GM12878 (cell line): ENCODE measurements at regions not wholly inside any gene's neighbourhood (a gene's known extent, or its start where the extent isn't known, plus 50 kb on each side); places are given as distances from the start of the nearest gene placed in this dataset.

Experiments
- CEBPB ChIP-seq, 2 experiments: fragments of 150-350 bp in 1 of 2; IDR thresholded peaks; 2 replicates each; pipeline ENCODE4 v1.6.1; 2012 to 2014; ENCODE audit warnings: low read depth in 2 of 2, low read length in 2 of 2, borderline replicate concordance in 1 of 2, inconsistent platforms in 1 of 2
- CREM ChIP-seq: IDR thresholded peaks from 2 replicates; pipeline ENCODE4 v1.6.1; 2014; ENCODE audit warnings: antibody characterized with exemption, low read depth
- EED ChIP-seq: sonication (generic); IDR thresholded peaks from 2 replicates; pipeline ENCODE4 v1.6.1; 2016; ENCODE audit warnings: antibody characterized with exemption, low read depth
- ESRRA ChIP-seq: IDR thresholded peaks from 2 replicates; pipeline ENCODE4 v1.6.1; 2012; ENCODE audit warnings: mild to moderate bottlenecking, low read length, improper control_type of control experiment
- EZH2 ChIP-seq: IDR thresholded peaks from 2 replicates; pipeline ENCODE4 v1.6.1; 2012; ENCODE audit warnings: low read depth, mild to moderate bottlenecking, control low read depth, inconsistent platforms, low read length, borderline replicate concordance; ENCODE audit not compliant: control insufficient read depth
- HCFC1 ChIP-seq: fragments of 150-350 bp; IDR thresholded peaks from 2 replicates; pipeline ENCODE4 v1.6.1; 2014; ENCODE audit warnings: low read length
- HDAC6 ChIP-seq: fragments of 200-600 bp; sonication (generic); IDR thresholded peaks from one replicate; pipeline ENCODE4 v1.8.0; 2017; ENCODE audit warnings: antibody characterized with exemption; ENCODE audit not compliant: unreplicated experiment
- IRF4 ChIP-seq: IDR thresholded peaks from 2 replicates; pipeline ENCODE4 v1.6.1; 2011; ENCODE audit warnings: low read depth, low read length
- MEF2B ChIP-seq: fragments of 450-650 bp; IDR thresholded peaks from 2 replicates; pipeline ENCODE4 v1.6.1; 2018; ENCODE audit warnings: mild to moderate bottlenecking, moderate library complexity; ENCODE audit not compliant: partially characterized antibody, poor library complexity, severe bottlenecking
- MTA2 ChIP-seq: fragments of 450-650 bp; IDR thresholded peaks from 2 replicates; pipeline ENCODE4 v1.6.1; 2016; ENCODE audit warnings: low read depth, mild to moderate bottlenecking, moderate library complexity
- NR2C1 ChIP-seq: fragments of 450-650 bp; IDR thresholded peaks from 2 replicates; pipeline ENCODE4 v1.6.1; 2017; ENCODE audit warnings: antibody characterized with exemption, mild to moderate bottlenecking, moderate library complexity
- PAX5 ChIP-seq: IDR thresholded peaks from 2 replicates; pipeline ENCODE4 v1.6.1; 2011; ENCODE audit warnings: low read depth, low read length, borderline replicate concordance
- PML ChIP-seq: IDR thresholded peaks from 2 replicates; pipeline ENCODE4 v1.6.1; 2012; ENCODE audit warnings: low read length, inconsistent platforms
- RCOR1 ChIP-seq: conservative IDR thresholded peaks from 2 replicates; pipeline ENCODE4 v1.6.1; 2012; ENCODE audit warnings: low read depth, low read length, improper control_type of control experiment
- RUNX3 ChIP-seq: IDR thresholded peaks from 2 replicates; pipeline ENCODE4 v1.6.1; 2012; ENCODE audit warnings: low read length, inconsistent platforms
- SIX5 ChIP-seq: IDR thresholded peaks from 2 replicates; pipeline ENCODE4 v1.6.1; 2011; ENCODE audit warnings: mild to moderate bottlenecking, low read depth, low read length, moderate library complexity; ENCODE audit not compliant: severe bottlenecking
- SMAD1 ChIP-seq: fragments of 450-650 bp; IDR thresholded peaks from 2 replicates; pipeline ENCODE4 v1.6.1; 2018; ENCODE audit warnings: mild to moderate bottlenecking, low read depth; ENCODE audit not compliant: partially characterized antibody
- SREBF2 ChIP-seq: IDR thresholded peaks from 2 replicates; pipeline ENCODE4 v1.6.1; 2012; ENCODE audit warnings: mild to moderate bottlenecking, low read length
- SRF ChIP-seq, 2 experiments: IDR thresholded peaks; 2 replicates each; pipeline ENCODE4 v1.6.1; 2011; ENCODE audit warnings: low read depth in 2 of 2, low read length in 2 of 2, mild to moderate bottlenecking in 1 of 2, moderate library complexity in 1 of 2
- STAT3 ChIP-seq: IDR thresholded peaks from 2 replicates; pipeline ENCODE4 v1.6.1; 2011; ENCODE audit warnings: low read depth, low read length, improper control_type of control experiment
- TARDBP ChIP-seq: IDR thresholded peaks from 2 replicates; pipeline ENCODE4 v1.6.1; 2016; ENCODE audit warnings: borderline replicate concordance
- TCF7 ChIP-seq: IDR thresholded peaks from 2 replicates; pipeline ENCODE4 v1.6.1; 2014; ENCODE audit warnings: antibody characterized with exemption, borderline replicate concordance
- ZNF24 ChIP-seq: fragments of 450-650 bp; IDR thresholded peaks from 2 replicates; pipeline ENCODE4 v1.6.1; 2017; ENCODE audit warnings: antibody characterized with exemption, mild to moderate bottlenecking
- ZNF274 ChIP-seq: IDR thresholded peaks from one replicate; pipeline ENCODE4 v1.8.0; 2011; ENCODE audit not compliant: insufficient read length, insufficient read depth
- ZZZ3 ChIP-seq: IDR thresholded peaks from 2 replicates; pipeline ENCODE4 v1.6.1; 2011; ENCODE audit warnings: low read depth; ENCODE audit not compliant: control insufficient read depth, insufficient read length
- TF ChIP-seq, protein P1 (sequence below): fragments of 150-350 bp; IDR thresholded peaks from 2 replicates; pipeline ENCODE4 v1.6.1; 2016; ENCODE audit warnings: low read depth, low read length
- TF ChIP-seq, protein P2 (sequence below): fragments of 450-650 bp; IDR thresholded peaks from 2 replicates; pipeline ENCODE4 v1.6.1; 2014; ENCODE audit warnings: mild to moderate bottlenecking
- TF ChIP-seq, protein P3 (sequence below): fragments of 450-650 bp; IDR thresholded peaks from 2 replicates; pipeline ENCODE4 v1.6.1; 2018; ENCODE audit warnings: borderline replicate concordance, mild to moderate bottlenecking; ENCODE audit not compliant: partially characterized antibody

- TF ChIP-seq CREM (no peak), CEBPB (IDR thresholded peaks at IDR 0.05; ENCODE audit: borderline replicate concordance in 1 of 2, low read depth in 2 of 2, low read length in 2 of 2) (no peak), EZH2 (no peak), ZNF24 (no peak), PML (no peak), HDAC6 (no peak), SRF (IDR thresholded peaks at IDR 0.05; ENCODE audit: low read depth in 2 of 2, low read length in 2 of 2) (peak in 1 of 2 experiments; percentile 40; a peak in 1 of 4 replicates), EED (no peak), SMAD1 (no peak), ESRRA (peak; percentile 77; the same call in 1 of the 2 replicates), MEF2B (no peak), NR2C1 (no peak), MTA2 (no peak), TCF7 (no peak), HCFC1 (no peak), RCOR1 (no peak), TARDBP (no peak), SREBF2 (no peak), SIX5 (no peak), STAT3 (no peak), RUNX3 (peak; percentile 94), IRF4 (peak; percentile 83; the same call in 1 of the 2 replicates), ZZZ3 (no peak), PAX5 (peak; percentile 54; the same call in 1 of the 2 replicates), ZNF274 (no peak)
- TF ChIP-seq, protein P1, sequence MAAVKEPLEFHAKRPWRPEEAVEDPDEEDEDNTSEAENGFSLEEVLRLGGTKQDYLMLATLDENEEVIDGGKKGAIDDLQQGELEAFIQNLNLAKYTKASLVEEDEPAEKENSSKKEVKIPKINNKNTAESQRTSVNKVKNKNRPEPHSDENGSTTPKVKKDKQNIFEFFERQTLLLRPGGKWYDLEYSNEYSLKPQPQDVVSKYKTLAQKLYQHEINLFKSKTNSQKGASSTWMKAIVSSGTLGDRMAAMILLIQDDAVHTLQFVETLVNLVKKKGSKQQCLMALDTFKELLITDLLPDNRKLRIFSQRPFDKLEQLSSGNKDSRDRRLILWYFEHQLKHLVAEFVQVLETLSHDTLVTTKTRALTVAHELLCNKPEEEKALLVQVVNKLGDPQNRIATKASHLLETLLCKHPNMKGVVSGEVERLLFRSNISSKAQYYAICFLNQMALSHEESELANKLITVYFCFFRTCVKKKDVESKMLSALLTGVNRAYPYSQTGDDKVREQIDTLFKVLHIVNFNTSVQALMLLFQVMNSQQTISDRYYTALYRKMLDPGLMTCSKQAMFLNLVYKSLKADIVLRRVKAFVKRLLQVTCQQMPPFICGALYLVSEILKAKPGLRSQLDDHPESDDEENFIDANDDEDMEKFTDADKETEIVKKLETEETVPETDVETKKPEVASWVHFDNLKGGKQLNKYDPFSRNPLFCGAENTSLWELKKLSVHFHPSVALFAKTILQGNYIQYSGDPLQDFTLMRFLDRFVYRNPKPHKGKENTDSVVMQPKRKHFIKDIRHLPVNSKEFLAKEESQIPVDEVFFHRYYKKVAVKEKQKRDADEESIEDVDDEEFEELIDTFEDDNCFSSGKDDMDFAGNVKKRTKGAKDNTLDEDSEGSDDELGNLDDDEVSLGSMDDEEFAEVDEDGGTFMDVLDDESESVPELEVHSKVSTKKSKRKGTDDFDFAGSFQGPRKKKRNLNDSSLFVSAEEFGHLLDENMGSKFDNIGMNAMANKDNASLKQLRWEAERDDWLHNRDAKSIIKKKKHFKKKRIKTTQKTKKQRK: no peak
- TF ChIP-seq, protein P2, sequence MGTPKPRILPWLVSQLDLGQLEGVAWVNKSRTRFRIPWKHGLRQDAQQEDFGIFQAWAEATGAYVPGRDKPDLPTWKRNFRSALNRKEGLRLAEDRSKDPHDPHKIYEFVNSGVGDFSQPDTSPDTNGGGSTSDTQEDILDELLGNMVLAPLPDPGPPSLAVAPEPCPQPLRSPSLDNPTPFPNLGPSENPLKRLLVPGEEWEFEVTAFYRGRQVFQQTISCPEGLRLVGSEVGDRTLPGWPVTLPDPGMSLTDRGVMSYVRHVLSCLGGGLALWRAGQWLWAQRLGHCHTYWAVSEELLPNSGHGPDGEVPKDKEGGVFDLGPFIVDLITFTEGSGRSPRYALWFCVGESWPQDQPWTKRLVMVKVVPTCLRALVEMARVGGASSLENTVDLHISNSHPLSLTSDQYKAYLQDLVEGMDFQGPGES: no peak
- TF ChIP-seq, protein P3, sequence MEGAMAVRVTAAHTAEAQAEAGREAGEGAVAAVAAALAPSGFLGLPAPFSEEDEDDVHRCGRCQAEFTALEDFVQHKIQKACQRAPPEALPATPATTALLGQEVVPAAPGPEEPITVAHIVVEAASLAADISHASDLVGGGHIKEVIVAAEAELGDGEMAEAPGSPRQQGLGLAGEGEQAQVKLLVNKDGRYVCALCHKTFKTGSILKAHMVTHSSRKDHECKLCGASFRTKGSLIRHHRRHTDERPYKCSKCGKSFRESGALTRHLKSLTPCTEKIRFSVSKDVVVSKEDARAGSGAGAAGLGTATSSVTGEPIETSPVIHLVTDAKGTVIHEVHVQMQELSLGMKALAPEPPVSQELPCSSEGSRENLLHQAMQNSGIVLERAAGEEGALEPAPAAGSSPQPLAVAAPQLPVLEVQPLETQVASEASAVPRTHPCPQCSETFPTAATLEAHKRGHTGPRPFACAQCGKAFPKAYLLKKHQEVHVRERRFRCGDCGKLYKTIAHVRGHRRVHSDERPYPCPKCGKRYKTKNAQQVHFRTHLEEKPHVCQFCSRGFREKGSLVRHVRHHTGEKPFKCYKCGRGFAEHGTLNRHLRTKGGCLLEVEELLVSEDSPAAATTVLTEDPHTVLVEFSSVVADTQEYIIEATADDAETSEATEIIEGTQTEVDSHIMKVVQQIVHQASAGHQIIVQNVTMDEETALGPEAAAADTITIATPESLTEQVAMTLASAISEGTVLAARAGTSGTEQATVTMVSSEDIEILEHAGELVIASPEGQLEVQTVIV: no peak
Measured at GRCh38 chr5:124444147-124444775, 302.2 kb downstream of the ZNF608 start (continued).
